Upper lobe of right lung (tissue), 1 donor: ENCODE measurements at regions not wholly inside any gene's neighbourhood (a gene's known extent, or its start where the extent isn't known, plus 50 kb on each side); places are given as distances from the start of the nearest gene placed in this dataset.

ENCODE experiments used
- ATAC-seq: fragments of 200-7000 bp; cut with Tn5 transposase; one replicate; pipeline ENCODE4 v1.9.1; 2020; ENCODE audit warnings: mild to moderate bottlenecking, moderate library complexity
- DNase-seq: peaks from one replicate; pipeline ENCODE4 v3.0.0-alpha.2; 2020
- H3K27ac ChIP-seq: fragments of 200-600 bp; one replicate; pipeline ENCODE4 v1.8.0; 2022
- H3K27me3 ChIP-seq: fragments of 200-600 bp; one replicate; pipeline ENCODE4 v1.8.0; 2022; ENCODE audit warnings: mild to moderate bottlenecking
- H3K36me3 ChIP-seq: fragments of 200-600 bp; one replicate; pipeline ENCODE4 v1.8.0; 2022
- H3K4me1 ChIP-seq: fragments of 200-600 bp; one replicate; pipeline ENCODE4 v1.8.0; 2022
- H3K4me3 ChIP-seq: fragments of 200-600 bp; one replicate; pipeline ENCODE4 v1.8.0; 2022; ENCODE audit warnings: mild to moderate bottlenecking
- H3K9me3 ChIP-seq: fragments of 200-600 bp; one replicate; pipeline ENCODE4 v1.8.0; 2022
- intact Hi-C: fragments of 100-400 bp; cut with DNase I; formaldehyde crosslinking; loops from one replicate; pipeline ENCODE4 v1.11.0; 2022
- TF ChIP-seq, protein P1 (sequence below): fragments of 200-600 bp; IDR thresholded peaks from one replicate; pipeline ENCODE4 v1.8.0; 2022; ENCODE audit warnings: antibody characterized with exemption
- donor health status: DM: no; HTN: yes; CAD: no; lungs with severe emphysema.

DNA sequence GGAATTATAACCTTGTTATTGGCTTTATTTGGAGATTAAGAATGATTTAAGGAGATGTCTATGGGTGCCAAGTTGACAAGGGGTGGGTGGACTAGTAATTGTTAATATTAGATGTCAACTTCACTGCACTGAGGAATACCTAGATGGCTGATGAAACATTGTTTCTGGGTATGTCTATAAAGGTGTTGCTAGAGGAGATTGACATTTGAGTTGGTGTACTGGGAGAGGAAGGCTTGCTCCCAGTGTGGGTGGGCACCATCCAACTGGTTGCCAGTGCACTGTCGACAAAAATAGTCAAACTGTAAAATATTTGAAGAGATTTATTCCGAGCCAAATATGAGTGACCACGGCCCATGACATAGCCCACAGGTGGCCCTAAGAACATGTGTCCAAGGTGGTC, 378.8 kb downstream of the NDFIP2 start:
- no peaks in the 10 kb centered on the region for H3K36me3 ChIP-seq
- no peaks in the 10 kb centered on the region for H3K27me3 ChIP-seq
- DNase-seq: no peak
- TF ChIP-seq, protein P1, sequence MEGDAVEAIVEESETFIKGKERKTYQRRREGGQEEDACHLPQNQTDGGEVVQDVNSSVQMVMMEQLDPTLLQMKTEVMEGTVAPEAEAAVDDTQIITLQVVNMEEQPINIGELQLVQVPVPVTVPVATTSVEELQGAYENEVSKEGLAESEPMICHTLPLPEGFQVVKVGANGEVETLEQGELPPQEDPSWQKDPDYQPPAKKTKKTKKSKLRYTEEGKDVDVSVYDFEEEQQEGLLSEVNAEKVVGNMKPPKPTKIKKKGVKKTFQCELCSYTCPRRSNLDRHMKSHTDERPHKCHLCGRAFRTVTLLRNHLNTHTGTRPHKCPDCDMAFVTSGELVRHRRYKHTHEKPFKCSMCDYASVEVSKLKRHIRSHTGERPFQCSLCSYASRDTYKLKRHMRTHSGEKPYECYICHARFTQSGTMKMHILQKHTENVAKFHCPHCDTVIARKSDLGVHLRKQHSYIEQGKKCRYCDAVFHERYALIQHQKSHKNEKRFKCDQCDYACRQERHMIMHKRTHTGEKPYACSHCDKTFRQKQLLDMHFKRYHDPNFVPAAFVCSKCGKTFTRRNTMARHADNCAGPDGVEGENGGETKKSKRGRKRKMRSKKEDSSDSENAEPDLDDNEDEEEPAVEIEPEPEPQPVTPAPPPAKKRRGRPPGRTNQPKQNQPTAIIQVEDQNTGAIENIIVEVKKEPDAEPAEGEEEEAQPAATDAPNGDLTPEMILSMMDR: no peak
- no peaks in the 10 kb centered on the region for H3K9me3 ChIP-seq
- ATAC-seq: no peak
- H3K4me1 ChIP-seq: no peaks in the 10 kb centered on the region
- intact Hi-C loops: no loop called here
- no peak overlapping the region for H3K27ac ChIP-seq
- no peak overlapping the region for H3K4me3 ChIP-seq

DNA sequence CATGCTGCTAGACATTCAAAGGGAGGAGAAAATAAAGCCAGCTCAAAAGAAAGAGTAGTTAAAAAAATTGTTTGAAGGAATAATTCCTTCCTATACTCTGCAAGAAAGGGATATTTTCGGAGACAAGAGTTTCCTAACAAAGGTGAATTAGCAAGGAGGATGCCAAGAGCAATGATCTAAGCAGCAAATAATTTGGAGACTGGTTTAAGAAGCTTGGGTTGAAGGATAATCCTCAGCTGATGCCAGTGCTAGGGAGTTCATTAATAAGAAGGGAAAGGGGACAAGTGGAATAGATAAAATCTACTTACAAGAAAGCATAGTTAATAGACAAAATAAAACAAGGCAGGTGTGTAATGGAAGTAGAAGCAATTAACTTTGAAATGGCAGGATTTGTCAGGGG, 372.3 kb downstream of the NDFIP2 start:
- DNase-seq (no peak), ATAC-seq (no peak)
- TF ChIP-seq, protein P1: no peak
- no peak overlapping the region for H3K4me3 ChIP-seq
- no peaks in the 10 kb centered on the region for H3K4me1 ChIP-seq
- H3K27me3 ChIP-seq: no peaks in the 10 kb centered on the region
- H3K36me3 ChIP-seq: no peaks in the 10 kb centered on the region
- intact Hi-C loops: no loop called here
- H3K27ac ChIP-seq: no peak overlapping the region
- H3K9me3 ChIP-seq: no peaks in the 10 kb centered on the region

DNA sequence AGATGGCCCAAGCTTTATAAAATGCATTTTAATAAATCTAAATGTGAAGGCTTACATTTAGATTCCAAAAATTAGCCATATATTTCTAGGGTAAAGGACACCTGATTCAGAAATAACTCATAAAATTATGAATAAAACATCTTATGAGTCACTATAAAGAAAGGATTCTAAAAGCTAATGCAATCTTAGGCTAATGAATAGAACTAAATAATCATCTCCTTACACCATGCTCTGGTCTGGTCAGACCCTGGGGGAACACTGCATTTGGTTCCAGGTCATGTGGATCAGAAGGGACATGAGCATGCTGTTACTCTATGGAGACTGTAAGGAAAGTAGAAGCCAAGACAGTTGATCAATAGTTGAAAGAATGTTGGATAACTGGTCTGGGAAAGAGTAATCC, 370.4 kb downstream of the NDFIP2 start:
- ATAC-seq: no peak
- intact Hi-C loops: no loop called here
- Histone ChIP-seq H3K27ac (no peak overlapping the region), H3K36me3 (no peaks in the 10 kb centered on the region), H3K27me3 (no peaks in the 10 kb centered on the region), H3K4me3 (no peak overlapping the region), H3K9me3 (no peaks in the 10 kb centered on the region), H3K4me1 (no peaks in the 10 kb centered on the region)
- TF ChIP-seq, protein P1: no peak
- DNase-seq: no peak

DNA sequence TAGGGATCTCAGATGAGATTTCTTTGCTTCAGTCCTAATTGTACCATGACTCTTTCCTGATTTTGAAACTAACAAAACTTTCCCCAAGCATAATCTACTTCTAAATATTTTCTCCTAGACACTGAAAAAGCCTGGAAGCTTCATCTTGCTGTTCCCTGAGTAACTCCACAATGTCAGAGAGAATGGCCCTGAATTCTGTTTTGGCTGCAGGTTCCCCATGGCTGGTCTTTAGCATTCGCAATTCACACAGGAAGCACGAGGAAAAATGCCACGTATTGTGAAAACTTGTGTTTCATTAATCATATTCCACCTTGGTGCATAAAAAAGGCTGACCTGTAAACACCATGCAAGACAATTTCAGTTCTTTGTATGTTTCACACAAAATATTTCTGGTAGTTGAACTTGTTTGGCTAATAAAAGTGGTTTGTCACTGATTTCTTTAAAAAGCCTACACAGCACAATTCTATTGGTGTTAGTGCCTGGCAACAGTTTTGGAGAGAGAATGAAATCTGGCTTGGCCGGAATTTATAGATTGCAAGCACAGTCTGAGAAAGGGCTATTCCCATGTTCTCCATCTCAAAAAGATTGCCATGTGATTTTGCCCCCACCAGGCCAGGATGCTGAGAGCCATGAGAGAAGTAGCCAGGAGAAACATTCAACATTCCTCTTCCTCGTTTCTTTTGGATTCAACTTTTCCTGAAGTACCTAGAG, 367.1 kb downstream of the NDFIP2 start:
- Histone ChIP-seq H3K4me1 (no peaks in the 10 kb centered on the region), H3K9me3 (no peaks in the 10 kb centered on the region), H3K27ac (no peak overlapping the region), H3K36me3 (no peaks in the 10 kb centered on the region), H3K27me3 (no peaks in the 10 kb centered on the region), H3K4me3 (no peak overlapping the region)
- TF ChIP-seq, protein P1: no peak
- ATAC-seq (no peak), DNase-seq (no peak)
- intact Hi-C loops: no loop called here

DNA sequence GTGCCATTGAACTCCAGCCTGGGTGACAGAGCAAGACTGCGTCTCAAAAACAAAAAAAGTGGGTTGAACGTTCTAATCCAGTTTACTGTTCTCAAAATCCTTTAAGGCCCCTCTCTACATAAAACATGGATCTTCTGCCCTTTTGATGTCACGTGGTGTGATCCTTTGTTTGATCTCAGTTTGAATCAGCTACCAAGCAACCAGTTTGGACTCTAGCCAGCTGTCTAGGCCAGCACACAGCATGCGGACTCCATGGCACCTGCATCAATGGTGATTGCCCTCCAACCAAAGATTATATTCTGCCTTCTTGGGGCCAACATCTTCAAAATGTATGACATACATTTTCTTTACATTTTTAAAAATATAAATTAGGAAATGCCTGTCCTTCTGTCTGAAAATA, 365.4 kb downstream of the NDFIP2 start:
- TF ChIP-seq, protein P1: no peak
- DNase-seq: no peak
- Histone ChIP-seq H3K27me3 (no peaks in the 10 kb centered on the region), H3K36me3 (no peaks in the 10 kb centered on the region), H3K9me3 (no peaks in the 10 kb centered on the region), H3K27ac (no peak overlapping the region), H3K4me3 (no peak overlapping the region), H3K4me1 (no peaks in the 10 kb centered on the region)
- ATAC-seq: no peak
- intact Hi-C loops: no loop called here
